Putamen (tissue), 1 donor: ENCODE measurements at regions not wholly inside any gene's neighbourhood (a gene's known extent, or its start where the extent isn't known, plus 50 kb on each side); places are given as distances from the start of the nearest gene placed in this dataset.
"Not testable (repeated sequence)": the region's sequence is repeated elsewhere in the genome, so short reads cannot be mapped to it uniquely, and the experiment has no call there.

ENCODE experiments used
- DNase-seq: peaks from one replicate; pipeline ENCODE4 v3.0.0-alpha.2; 2016; ENCODE audit warnings: low spot score

- DNase-seq, result no peak
Measured at GRCh38 chr6:10180138-10181074, 234.5 kb downstream of the TFAP2A start.

DNA sequence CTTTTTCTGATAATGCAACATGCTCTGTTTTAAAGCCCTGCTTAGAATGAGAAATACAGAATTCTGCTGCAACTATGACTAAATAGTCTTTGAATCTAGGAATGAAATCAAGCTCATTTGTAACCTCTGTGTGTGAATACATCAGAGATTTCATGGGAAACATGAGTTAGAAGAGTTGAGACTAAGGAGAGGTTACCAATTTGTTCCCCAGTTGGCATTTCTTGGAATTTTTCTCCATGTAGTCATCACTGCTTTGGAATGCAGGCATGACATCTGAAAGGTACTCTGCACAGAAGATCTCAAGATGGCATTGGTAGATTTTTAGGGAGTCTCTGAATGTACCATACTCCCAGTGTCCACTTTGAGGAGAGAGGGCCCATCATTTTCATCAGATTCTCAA, 237.2 kb downstream of the TFAP2A start:
- no peak for DNase-seq

DNA sequence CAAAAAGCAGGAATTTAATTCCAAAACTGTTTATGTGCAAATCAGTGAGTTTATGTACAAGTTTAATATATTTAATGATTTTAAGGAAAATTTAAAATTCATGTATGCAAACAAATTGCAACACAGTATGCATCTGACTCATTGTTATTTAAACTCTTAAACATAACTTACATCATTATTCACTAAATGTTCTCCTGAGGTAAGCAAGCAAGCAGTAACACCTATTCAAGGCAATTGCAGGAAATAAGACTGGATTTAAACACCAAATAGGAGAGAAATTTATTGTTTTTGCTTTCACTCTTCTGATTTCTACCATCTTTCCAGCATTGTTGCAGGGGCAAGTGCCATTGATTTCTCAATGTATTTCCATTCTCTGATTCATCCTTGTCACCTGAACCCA, 239.5 kb downstream of the TFAP2A start:
- no peak for DNase-seq

DNA sequence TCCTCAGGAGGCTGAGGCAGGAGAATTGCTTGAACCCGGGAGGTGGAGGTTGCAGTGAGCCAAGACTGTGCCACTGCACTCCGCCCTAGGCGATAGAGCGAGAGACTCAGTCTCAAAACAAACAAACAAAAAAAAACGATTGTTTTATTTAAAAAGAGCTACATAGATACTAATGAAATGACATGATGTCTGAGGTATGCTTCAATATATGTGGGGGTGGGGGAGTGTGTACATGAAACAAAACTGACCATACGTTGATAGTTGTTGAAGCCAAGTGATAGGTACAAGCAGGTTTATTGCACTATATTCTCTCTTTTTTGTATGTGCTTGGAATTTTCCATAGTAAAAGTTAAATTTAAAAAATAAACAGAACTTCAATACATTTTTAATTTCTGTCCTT, 240.1 kb downstream of the TFAP2A start:
- DNase-seq, result no peak

DNA sequence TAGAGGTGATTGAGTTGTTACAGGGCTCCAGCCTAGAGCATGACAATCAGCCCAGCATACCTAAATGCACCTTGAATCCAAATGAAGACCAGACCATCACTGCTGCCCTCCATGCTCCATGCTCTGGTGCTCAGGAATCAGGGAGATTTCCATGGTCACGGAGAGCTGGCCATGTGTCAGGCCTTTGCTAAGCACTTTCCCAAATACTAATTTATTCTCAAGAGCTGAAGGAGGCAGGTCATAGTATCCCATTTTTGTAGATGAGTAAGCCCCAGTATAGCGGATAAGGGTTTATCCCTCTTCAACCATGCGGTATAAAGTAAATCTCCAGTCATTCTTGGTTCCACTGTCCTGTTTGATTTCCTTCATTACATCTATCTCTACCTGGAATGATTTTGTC, 240.8 kb downstream of the TFAP2A start:
- no peak for DNase-seq

DNA sequence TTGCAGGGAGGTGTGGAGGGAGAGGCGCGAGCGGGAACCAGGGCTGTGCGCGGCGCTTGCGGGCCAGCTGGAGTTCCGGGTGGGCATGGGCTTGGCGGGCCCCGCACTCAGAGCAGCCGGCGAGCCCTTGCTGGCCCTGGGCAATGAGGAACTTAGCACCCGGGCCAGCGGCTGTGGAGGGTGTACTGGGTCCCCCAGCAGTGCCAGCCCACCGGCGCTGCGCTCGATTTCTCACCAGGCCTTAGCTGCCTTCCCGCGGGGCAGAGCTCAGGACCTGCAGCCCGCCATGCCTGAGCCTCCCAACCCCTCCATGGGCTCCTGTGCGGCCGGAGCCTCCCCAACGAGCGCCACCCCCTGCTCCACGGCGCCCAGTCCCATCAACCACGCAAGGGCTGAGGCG, 243.2 kb downstream of the TFAP2A start:
- not testable (repeated sequence) for DNase-seq

- DNase-seq, result no peak
Measured at GRCh38 chr6:10170816-10171215, 244.1 kb downstream of the TFAP2A start.

GRCh38 chr6:10166031-10166430, 248.8 kb downstream of the TFAP2A start:
- no peak for DNase-seq

GRCh38 chr6:10163203-10163962, 251.5 kb downstream of the TFAP2A start:
- DNase-seq, result no peak

DNA sequence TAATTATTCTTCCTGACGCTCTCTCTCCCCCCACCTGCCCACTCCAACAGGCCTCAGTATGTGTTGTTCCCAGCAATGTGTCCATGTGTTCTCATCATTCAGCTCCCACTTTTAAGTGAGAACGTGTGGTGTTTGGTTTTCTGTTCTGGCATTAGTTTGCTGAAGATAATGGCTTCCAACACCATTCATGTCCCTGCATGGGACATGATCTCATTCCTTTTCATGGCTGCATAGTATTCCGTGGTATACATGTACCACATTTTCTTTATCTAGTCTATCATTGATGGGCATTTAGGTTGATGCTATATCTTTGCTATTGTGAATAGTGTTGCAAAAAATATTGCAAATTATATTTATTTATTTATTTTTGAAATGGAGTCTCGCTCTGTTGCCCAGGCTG, 258.0 kb downstream of the TFAP2A start:
- no peak for DNase-seq

DNA sequence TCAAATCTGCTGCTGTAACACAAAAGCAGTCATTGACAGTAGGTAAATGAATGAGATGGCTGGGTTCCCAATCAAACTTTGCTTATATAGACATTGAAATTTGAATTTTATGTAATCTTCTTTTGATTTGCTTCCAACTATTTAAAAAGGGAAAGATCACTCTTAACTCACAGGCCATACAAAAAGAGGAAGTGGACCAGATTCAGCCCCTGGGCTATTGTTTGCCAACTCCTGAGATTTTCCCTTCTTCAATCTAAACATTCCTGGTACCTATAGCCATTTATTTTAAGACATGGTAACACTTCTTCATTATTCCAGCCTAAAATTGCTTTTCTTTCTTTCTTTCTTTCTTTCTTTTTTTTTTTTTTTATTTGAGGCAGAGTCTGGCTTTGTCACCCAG, 260.6 kb downstream of the TFAP2A start:
- DNase-seq, result no peak

DNA sequence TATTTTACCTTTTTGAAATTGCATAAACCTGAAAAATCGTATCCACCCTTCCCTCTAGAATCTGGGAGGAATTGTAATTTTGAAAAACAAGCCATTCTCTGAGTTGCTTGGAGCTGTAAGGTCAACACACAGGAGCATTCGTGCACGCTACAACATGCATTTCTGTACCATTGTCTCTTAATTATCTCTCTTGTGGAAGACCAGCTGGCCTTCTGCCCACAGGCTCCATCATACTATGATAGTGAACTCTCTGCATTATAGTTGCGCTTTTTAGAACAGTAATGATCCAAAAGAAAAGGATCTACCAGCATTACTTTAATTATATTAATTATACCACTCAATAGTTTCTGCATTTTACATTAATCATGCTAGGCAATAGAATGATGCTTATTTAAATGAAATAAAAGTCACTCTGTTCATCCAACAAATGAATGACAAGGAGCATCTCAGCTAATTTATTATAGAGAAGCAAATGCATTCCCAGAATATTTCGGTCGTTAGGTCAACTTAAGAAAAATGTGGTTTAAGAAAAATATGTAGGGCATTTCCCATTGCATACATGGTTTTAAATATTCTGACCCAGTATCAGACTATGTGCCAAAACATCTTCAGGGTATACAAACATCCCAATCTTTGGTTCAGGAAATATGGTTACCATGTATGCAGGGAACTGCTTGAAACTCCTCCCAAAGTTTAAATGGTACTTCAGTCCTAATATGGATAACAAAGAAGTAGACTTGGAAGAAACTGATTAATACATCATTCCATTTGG, 263.5 kb downstream of the TFAP2A start:
- DNase-seq, result no peak

GRCh38 chr6:10149603-10150002, 265.3 kb downstream of the TFAP2A start:
- no peak for DNase-seq

DNA sequence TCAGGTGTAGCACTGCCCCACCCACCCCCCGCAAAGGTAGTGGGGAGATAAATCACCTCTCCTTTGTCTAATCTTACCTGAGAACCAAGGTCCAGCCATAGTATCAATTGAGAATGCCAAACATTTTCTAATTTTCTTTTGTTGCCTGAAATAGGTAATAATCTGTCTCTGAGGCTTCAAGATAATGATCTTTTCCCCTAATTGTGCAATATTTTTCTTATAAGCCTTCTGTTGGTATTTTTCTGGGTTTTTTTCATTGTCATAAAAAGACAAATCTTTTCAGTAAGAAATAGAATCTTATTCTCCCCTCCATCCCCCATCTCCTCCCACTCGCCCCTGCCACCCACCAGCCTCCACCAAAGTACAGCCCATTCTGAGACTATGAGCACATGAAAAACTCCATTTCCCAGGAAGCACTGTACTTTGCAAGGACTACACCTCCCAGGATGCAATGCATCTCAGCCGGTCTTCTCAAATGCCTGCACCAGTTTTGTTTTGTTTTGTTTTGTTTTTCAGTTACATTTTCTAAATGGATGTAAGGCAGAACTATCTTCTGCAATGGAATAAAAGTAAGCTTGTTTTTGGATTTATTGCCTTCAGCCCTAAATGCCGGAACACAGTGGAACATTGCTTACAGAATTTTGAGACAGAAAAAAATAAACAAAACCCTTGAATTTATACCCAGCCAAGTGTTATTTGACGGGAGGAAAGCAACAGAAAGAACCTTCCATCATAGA, 268.0 kb downstream of the TFAP2A start:
- peak; percentile 42 for DNase-seq

GRCh38 chr6:10144772-10145171, 270.1 kb downstream of the TFAP2A start:
- no peak for DNase-seq

DNA sequence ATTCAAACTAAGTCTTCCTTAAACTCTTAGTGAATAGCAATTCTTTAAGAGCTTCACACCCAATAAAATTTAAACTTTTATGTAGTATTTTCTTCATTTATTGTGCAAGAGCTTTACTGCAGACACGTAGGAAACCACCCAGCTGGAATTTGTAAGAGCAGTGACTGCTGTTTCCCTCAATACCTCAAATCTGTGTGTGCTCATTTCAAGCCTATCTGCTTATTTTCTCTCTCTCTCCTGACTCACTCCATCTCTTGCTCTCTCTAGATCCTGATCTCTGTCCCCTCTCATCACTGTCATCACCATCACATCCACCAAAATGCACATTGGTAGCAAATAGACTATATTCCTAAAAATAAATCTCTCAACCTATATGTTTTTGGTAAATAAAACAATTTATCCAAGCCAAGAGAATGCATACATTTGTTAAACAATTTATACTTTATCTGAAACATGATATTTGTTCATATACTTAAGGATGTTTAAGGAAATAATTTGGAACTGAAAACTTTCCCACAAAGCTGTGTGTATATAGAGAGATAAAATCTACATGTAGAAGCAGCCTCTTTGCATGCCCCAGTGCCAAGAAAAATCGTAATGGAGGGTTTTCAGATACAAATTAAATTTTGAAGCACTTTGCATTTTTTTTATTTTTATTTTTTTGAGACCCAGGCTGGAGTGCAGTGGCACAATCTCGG, 273.0 kb downstream of the TFAP2A start:
- DNase-seq, result no peak

DNA sequence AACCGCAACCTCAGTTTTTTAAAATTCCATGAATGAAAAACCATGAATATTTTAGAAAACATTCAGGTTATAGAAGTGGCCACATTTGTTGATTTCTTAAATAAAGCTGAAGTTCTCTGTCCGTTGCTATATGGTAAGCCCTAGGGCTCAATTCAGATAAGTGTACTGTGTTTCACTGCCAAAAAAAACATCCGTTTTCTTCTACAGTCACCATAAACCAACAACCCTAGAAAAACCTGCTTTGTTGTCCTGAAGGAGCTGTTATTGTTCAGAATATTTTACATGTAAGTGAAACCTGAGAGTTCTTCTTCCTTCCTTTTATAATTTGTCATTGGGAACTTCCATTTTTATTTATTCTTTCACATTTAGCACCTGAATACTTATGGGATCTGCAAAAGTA, 274.1 kb downstream of the TFAP2A start:
- no peak for DNase-seq

GRCh38 chr6:10140136-10140535, 274.7 kb downstream of the TFAP2A start:
- no peak for DNase-seq

DNA sequence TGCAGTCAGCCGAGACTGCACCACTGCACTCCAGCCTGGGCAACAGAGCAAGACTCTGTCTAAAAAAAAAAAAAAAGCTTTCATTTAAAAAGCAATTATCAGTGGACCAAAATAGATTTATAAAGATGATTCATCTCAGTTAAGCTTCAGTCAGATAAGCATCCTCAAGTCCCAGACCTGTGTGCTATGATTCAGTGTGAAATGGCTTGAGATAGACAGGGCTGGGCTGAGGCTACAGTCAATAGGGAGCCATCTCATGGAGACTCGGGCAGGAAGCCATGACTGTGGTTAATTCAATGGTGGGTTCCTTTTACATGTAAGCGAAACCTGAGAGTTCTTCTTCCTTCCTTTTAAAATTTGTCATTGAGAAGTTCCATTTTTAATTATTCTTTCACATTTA, 276.0 kb downstream of the TFAP2A start:
- DNase-seq, result no peak

GRCh38 chr6:10136636-10137035, 278.2 kb downstream of the TFAP2A start:
- no peak for DNase-seq

DNA sequence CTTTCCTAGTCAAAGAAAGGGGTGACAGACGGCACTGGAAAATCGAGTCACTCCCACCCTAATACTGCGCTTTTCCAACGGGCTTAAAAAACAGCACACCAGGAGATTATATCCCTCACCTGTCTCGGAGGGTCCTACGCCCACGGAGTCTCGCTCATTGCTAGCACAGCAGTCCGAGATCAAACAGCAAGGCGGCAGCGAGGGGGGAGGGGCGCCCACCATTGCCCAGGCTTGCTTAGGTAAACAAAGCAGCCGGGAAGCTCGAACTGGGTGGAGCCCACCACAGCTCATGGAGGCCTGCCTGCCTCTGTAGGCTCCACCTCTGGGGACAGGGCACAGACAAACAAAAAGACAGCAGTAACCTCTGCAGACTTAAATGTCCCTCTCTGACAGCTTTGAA, 280.7 kb downstream of the TFAP2A start:
- DNase-seq, result not testable (repeated sequence)
